WTC11 (cell line): ENCODE measurements at regions not wholly inside any gene's neighbourhood (a gene's known extent, or its start where the extent isn't known, plus 50 kb on each side); places are given as distances from the start of the nearest gene placed in this dataset.

Source experiments
- ATAC-seq: fragments of 200-7000 bp; cut with Tn5 transposase; 2 replicates; pipeline ENCODE4 v1.10.0; 2021; ENCODE audit warnings: mild to moderate bottlenecking, moderate library complexity
- CTCF ChIA-PET: fragments of 300-600 bp; sonication (Branson Sonifier 250); formaldehyde crosslinking; loops from one replicate; lab custom pipeline; 2021; ENCODE audit warnings: antibody characterized with exemption; lab: Charles Lee
- POLR2A ChIA-PET: fragments of 350-600 bp; sonication (Branson Sonifier 250); formaldehyde crosslinking; loops from one replicate; lab custom pipeline; 2021; ENCODE audit warnings: antibody characterized with exemption; lab: Charles Lee
- DNase-seq: peaks from one replicate; pipeline ENCODE4 v3.0.0; 2021; ENCODE audit warnings: low spot score
- H3K27ac Mint-ChIP-seq: 2 replicates; pipeline ENCODE4 v1.8.0; 2021; ENCODE audit warnings: mixed read lengths
- H3K27me3 Mint-ChIP-seq: 2 replicates; pipeline ENCODE4 v1.8.0; 2021; ENCODE audit warnings: low read depth, mild to moderate bottlenecking, moderate library complexity, mixed read lengths
- H3K36me3 Mint-ChIP-seq: 2 replicates; pipeline ENCODE4 v1.8.0; 2021; ENCODE audit warnings: mixed read lengths
- H3K4me1 Mint-ChIP-seq: 2 replicates; pipeline ENCODE4 v1.8.0; 2022; ENCODE audit warnings: mixed read lengths
- H3K4me3 Mint-ChIP-seq: 2 replicates; pipeline ENCODE4 v1.8.0; 2021; ENCODE audit warnings: mild to moderate bottlenecking, moderate library complexity, mixed read lengths
- H3K9me3 Mint-ChIP-seq: 2 replicates; pipeline ENCODE4 v1.8.0; 2021; ENCODE audit warnings: mixed read lengths
- ARID4B ChIP-seq: sonication (generic); formaldehyde crosslinking; IDR thresholded peaks from 2 replicates; pipeline ENCODE4 v1.8.0; 2023; ENCODE audit warnings: missing genetic modification reagents, mild to moderate bottlenecking, borderline replicate concordance
- ELF4 ChIP-seq: sonication (generic); formaldehyde crosslinking; IDR thresholded peaks from 2 replicates; pipeline ENCODE4 v1.8.1; 2022; ENCODE audit warnings: low read depth, mild to moderate bottlenecking, moderate library complexity, missing genetic modification reagents
- FOXJ3 ChIP-seq: sonication (generic); formaldehyde crosslinking; IDR thresholded peaks from 2 replicates; pipeline ENCODE4 v1.9.0; 2021; ENCODE audit warnings: missing genetic modification reagents, mild to moderate bottlenecking, borderline replicate concordance
- GABPB1 ChIP-seq: sonication (generic); formaldehyde crosslinking; IDR thresholded peaks from 2 replicates; pipeline ENCODE4 v1.8.1; 2023; ENCODE audit warnings: mild to moderate bottlenecking, missing genetic modification reagents
- GTF2I ChIP-seq: fragments of 250-450 bp; sonication (Bioruptor Pico); conservative IDR thresholded peaks from 2 replicates; pipeline ENCODE4 v1.4.0; 2021; ENCODE audit warnings: mild to moderate bottlenecking
- KAT7 ChIP-seq: sonication (generic); formaldehyde crosslinking; IDR thresholded peaks from 2 replicates; pipeline ENCODE4 v1.8.1; 2023; ENCODE audit warnings: missing genetic modification reagents, mild to moderate bottlenecking, borderline replicate concordance
- MLX ChIP-seq: sonication (generic); formaldehyde crosslinking; IDR thresholded peaks from 2 replicates; pipeline ENCODE4 v1.8.1; 2023; ENCODE audit warnings: mild to moderate bottlenecking, missing genetic modification reagents, moderate library complexity
- OVOL2 ChIP-seq: fragments of 250-450 bp; sonication (Bioruptor Pico); IDR thresholded peaks from 2 replicates; pipeline ENCODE4 v1.9.0; 2021; ENCODE audit warnings: mild to moderate bottlenecking, borderline replicate concordance
- RORB ChIP-seq: fragments of 250-450 bp; sonication (Bioruptor Pico); IDR thresholded peaks from 2 replicates; pipeline ENCODE4 v1.9.0; 2021; ENCODE audit warnings: mild to moderate bottlenecking
- SMAD4 ChIP-seq: sonication (generic); formaldehyde crosslinking; IDR thresholded peaks from 2 replicates; pipeline ENCODE4 v1.8.0; 2022; ENCODE audit warnings: mild to moderate bottlenecking, missing genetic modification reagents
- STAT6 ChIP-seq: sonication (generic); formaldehyde crosslinking; conservative IDR thresholded peaks from 2 replicates; pipeline ENCODE4 v1.8.1; 2023; ENCODE audit warnings: mild to moderate bottlenecking, low read depth, missing genetic modification reagents, moderate library complexity
- USF2 ChIP-seq: sonication (generic); formaldehyde crosslinking; IDR thresholded peaks from 2 replicates; pipeline ENCODE4 v1.8.1; 2023; ENCODE audit warnings: mild to moderate bottlenecking, missing genetic modification reagents, moderate library complexity
- ZBTB21 ChIP-seq: sonication (generic); formaldehyde crosslinking; IDR thresholded peaks from 2 replicates; pipeline ENCODE4 v1.8.1; 2023; ENCODE audit warnings: mild to moderate bottlenecking, missing genetic modification reagents, borderline replicate concordance
- ZNF263 ChIP-seq: sonication (generic); formaldehyde crosslinking; IDR thresholded peaks from 2 replicates; pipeline ENCODE4 v1.8.1; 2022; ENCODE audit warnings: low read depth, mild to moderate bottlenecking, moderate library complexity, missing genetic modification reagents
- ZNF396 ChIP-seq: fragments of 250-450 bp; sonication (Bioruptor Pico); IDR thresholded peaks from 2 replicates; pipeline ENCODE4 v1.8.0; 2021; ENCODE audit warnings: mild to moderate bottlenecking, moderate library complexity, borderline replicate concordance
- TF ChIP-seq, protein P1 (sequence below): sonication (generic); formaldehyde crosslinking; IDR thresholded peaks from 2 replicates; pipeline ENCODE4 v1.8.1; 2022; ENCODE audit warnings: low read depth, mild to moderate bottlenecking, moderate library complexity, missing genetic modification reagents, borderline replicate concordance
- TF ChIP-seq, protein P2 (sequence below): fragments of 250-450 bp; sonication (Bioruptor Pico); IDR thresholded peaks from 2 replicates; pipeline ENCODE4 v1.9.0; 2021; ENCODE audit warnings: moderate library complexity, mild to moderate bottlenecking, inconsistent platforms, borderline replicate concordance
- TF ChIP-seq, protein P3 (sequence below): sonication (generic); formaldehyde crosslinking; IDR thresholded peaks from 2 replicates; pipeline ENCODE4 v1.8.0; 2022; ENCODE audit warnings: mild to moderate bottlenecking, missing genetic modification reagents
- TF ChIP-seq, protein P4 (sequence below): sonication (generic); formaldehyde crosslinking; conservative IDR thresholded peaks from 2 replicates; pipeline ENCODE4 v1.8.1; 2022; ENCODE audit warnings: mild to moderate bottlenecking, missing genetic modification reagents
- TF ChIP-seq, protein P5 (sequence below): sonication (generic); formaldehyde crosslinking; IDR thresholded peaks from 2 replicates; pipeline ENCODE4 v1.8.0; 2022; ENCODE audit warnings: mild to moderate bottlenecking, missing genetic modification reagents

- Mint-ChIP-seq H3K36me3 (no peaks in the 10 kb centered on the region), H3K9me3 (peaks cover 3% of the 10 kb centered on the region; the same call in 1 of the 2 replicates), H3K27me3 (peaks cover 4% of the 10 kb centered on the region), H3K27ac (no peak overlapping the region)
- TF ChIP-seq ELF4 (CRISPR knock-in tag): no peak
- TF ChIP-seq, protein P1, sequence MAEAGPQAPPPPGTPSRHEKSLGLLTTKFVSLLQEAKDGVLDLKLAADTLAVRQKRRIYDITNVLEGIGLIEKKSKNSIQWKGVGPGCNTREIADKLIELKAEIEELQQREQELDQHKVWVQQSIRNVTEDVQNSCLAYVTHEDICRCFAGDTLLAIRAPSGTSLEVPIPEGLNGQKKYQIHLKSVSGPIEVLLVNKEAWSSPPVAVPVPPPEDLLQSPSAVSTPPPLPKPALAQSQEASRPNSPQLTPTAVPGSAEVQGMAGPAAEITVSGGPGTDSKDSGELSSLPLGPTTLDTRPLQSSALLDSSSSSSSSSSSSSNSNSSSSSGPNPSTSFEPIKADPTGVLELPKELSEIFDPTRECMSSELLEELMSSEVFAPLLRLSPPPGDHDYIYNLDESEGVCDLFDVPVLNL (CRISPR knock-in tag): no peak
- TF ChIP-seq ZBTB21 (CRISPR knock-in tag): no peak
- no peak for TF ChIP-seq RORB (CRISPR knock-in tag)
- TF ChIP-seq OVOL2 (CRISPR knock-in tag): no peak
- TF ChIP-seq USF2 (CRISPR knock-in tag): 0 out of 2 replicates have a peak, but pooled peaks have one; percentile 37
- no peak for TF ChIP-seq ZNF396
- TF ChIP-seq, protein P2, sequence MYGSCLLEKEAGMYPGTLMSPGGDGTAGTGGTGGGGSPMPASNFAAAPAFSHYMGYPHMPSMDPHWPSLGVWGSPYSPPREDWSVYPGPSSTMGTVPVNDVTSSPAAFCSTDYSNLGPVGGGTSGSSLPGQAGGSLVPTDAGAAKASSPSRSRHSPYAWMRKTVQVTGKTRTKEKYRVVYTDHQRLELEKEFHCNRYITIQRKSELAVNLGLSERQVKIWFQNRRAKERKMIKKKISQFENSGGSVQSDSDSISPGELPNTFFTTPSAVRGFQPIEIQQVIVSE (CRISPR knock-in tag): no peak
- TF ChIP-seq FOXJ3 (CRISPR knock-in tag): no peak
- no peak for TF ChIP-seq GABPB1
- TF ChIP-seq, protein P3, sequence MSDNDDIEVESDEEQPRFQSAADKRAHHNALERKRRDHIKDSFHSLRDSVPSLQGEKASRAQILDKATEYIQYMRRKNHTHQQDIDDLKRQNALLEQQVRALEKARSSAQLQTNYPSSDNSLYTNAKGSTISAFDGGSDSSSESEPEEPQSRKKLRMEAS (CRISPR knock-in tag): peak; percentile 13; the same call in 1 of the 2 replicates
- TF ChIP-seq, all 79 proteins: peak for 2
- Mint-ChIP-seq H3K4me1 (peaks cover 29% of the 10 kb centered on the region), H3K4me3 (no peak overlapping the region)
- POLR2A ChIA-PET: interaction anchor here (1.2 kb wide), 1 partner anchor 52 kb away, joined by 3 read pairs; no protein-coding TSS in a partner anchor
- no peak for DNase-seq
- no peak for ATAC-seq
- CTCF ChIA-PET: interaction anchor here (1.8 to 2.0 kb wide), 2 partner anchors 29 to 112 kb away, joined by 6 to 7 read pairs; no protein-coding TSS in a partner anchor
Measured at GRCh38 chr1:29444081-29444715, 207.9 kb downstream of the PTPRU start.

- Mint-ChIP-seq H3K36me3 (no peaks in the 10 kb centered on the region), H3K27me3 (peaks cover 4% of the 10 kb centered on the region), H3K4me3 (no peak overlapping the region), H3K27ac (no peak overlapping the region), H3K4me1 (peaks cover 39% of the 10 kb centered on the region), H3K9me3 (peaks cover 3% of the 10 kb centered on the region; the same call in 1 of the 2 replicates)
- ChIA-PET CTCF (no interaction called here), POLR2A (interaction anchor here (0.7 kb wide), 1 partner anchor 765 kb away, joined by 5 read pairs; no protein-coding TSS in a partner anchor)
- DNase-seq: no peak
- ATAC-seq: no peak
- no peak for TF ChIP-seq GTF2I (CRISPR knock-in tag)
- no peak for TF ChIP-seq SMAD4 (CRISPR knock-in tag)
- no peak for TF ChIP-seq KAT7 (CRISPR knock-in tag)
- no peak for TF ChIP-seq ZNF263
- TF ChIP-seq, protein P4, sequence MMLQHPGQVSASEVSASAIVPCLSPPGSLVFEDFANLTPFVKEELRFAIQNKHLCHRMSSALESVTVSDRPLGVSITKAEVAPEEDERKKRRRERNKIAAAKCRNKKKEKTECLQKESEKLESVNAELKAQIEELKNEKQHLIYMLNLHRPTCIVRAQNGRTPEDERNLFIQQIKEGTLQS (CRISPR knock-in tag): no peak
- no peak for TF ChIP-seq MLX
- no peak for TF ChIP-seq STAT6 (CRISPR knock-in tag)
- TF ChIP-seq ARID4B (CRISPR knock-in tag): no peak
- TF ChIP-seq, protein P5, sequence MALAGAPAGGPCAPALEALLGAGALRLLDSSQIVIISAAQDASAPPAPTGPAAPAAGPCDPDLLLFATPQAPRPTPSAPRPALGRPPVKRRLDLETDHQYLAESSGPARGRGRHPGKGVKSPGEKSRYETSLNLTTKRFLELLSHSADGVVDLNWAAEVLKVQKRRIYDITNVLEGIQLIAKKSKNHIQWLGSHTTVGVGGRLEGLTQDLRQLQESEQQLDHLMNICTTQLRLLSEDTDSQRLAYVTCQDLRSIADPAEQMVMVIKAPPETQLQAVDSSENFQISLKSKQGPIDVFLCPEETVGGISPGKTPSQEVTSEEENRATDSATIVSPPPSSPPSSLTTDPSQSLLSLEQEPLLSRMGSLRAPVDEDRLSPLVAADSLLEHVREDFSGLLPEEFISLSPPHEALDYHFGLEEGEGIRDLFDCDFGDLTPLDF (CRISPR knock-in tag): no peak
Measured at GRCh38 chr1:29441916-29442668, 205.8 kb downstream of the PTPRU start.
